Spleen (tissue), 7 donors: ENCODE measurements at regions not wholly inside any gene's neighbourhood (a gene's known extent, or its start where the extent isn't known, plus 50 kb on each side); places are given as distances from the start of the nearest gene placed in this dataset.

Source experiments
- CTCF ChIP-seq, 11 experiments: fragments of 200-600 bp in 7 of 11; fragments of 450-650 bp in 4 of 11; sonication (generic) in 4 of 11; IDR thresholded peaks in 8 of 11; conservative IDR thresholded peaks in 3 of 11; 1 replicate in 7 of 11; 2 replicates in 4 of 11; pipeline versions ENCODE4 v1.4.0 to v1.8.0; 2016 to 2021; ENCODE audit warnings: antibody characterized with exemption in 11 of 11, inconsistent platforms in 4 of 11, mild to moderate bottlenecking in 1 of 11
- POLR2A ChIP-seq, 3 donors: fragments of 450-650 bp; IDR thresholded peaks; one replicate each; pipeline ENCODE4 v1.5.1; 2017; ENCODE audit warnings: antibody characterized with exemption in 3 of 3, mild to moderate bottlenecking in 1 of 3
- POLR2AphosphoS5 ChIP-seq, 3 donors: sonication (generic); formaldehyde crosslinking; IDR thresholded peaks; one replicate each; pipeline ENCODE4 v1.5.1; 2017; ENCODE audit warnings: antibody characterized with exemption in 3 of 3
- donor health status: DM: no; HTN: no; CAD: no; lungs with moderate emphysema.
- donor health status: DM: no; HTN: no; CAD: no.
- donor health status: DM: no; HTN: no; CAD: no.

DNA sequence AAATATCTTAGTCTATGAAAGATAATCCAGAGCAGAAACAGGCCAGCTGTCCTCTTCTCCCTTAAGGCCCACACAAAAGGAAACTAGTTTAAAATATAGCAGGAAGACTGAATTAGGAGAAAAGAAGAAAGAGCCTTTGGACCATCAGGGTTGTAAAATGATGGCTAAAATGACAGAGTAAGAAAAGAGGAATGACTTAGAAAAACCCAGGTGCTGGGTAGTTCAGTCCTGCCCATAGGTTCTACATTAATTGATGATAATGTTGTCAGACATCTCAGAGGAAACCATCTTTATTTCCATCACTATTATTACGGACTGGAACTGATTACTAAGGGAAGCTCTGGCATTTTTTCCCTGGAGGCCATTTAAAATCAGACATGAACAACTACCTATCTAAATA lies 142.8 kb upstream of the STT3B start:
- TF ChIP-seq CTCF (IDR thresholded peaks at IDR 0.05 in 8 of 11, conservative IDR thresholded peaks at IDR 0.05 in 3 of 11): no peak
- no peak for TF ChIP-seq POLR2A (IDR thresholded peaks at IDR 0.05)
- no peak for TF ChIP-seq POLR2AphosphoS5 (IDR thresholded peaks at IDR 0.05)
